Neutrophil (primary cell): ENCODE measurements at regions not wholly inside any gene's neighbourhood (a gene's known extent, or its start where the extent isn't known, plus 50 kb on each side); places are given as distances from the start of the nearest gene placed in this dataset.

Experiments
- H3K27ac ChIP-seq: fragments of 200-600 bp; sonication (generic); 2 replicates; pipeline ENCODE4 v1.5.1; 2016; ENCODE audit warnings: mild to moderate bottlenecking, moderate library complexity
- H3K27me3 ChIP-seq: fragments of 200-600 bp; sonication (generic); 2 replicates; pipeline ENCODE4 v1.6.0; 2016; ENCODE audit warnings: mild to moderate bottlenecking
- H3K36me3 ChIP-seq: fragments of 200-600 bp; sonication (generic); 2 replicates; pipeline ENCODE4 v1.5.1; 2017
- H3K4me1 ChIP-seq, 2 experiments: fragments of 200-600 bp in 1 of 2; sonication (generic) in 1 of 2; 1 replicate in 1 of 2; 2 replicates in 1 of 2; pipeline versions ENCODE4 v1.5.1 to v1.6.1; 2013 to 2016; ENCODE audit warnings: low read depth in 1 of 2, low read length in 1 of 2, mild to moderate bottlenecking in 1 of 2, moderate library complexity in 1 of 2; ENCODE audit not compliant: control insufficient read depth in 1 of 2, insufficient read depth in 1 of 2
- H3K4me3 ChIP-seq, 2 experiments: fragments of 200-600 bp in 1 of 2; sonication (generic) in 1 of 2; 1 replicate in 1 of 2; 2 replicates in 1 of 2; pipeline ENCODE4 v1.5.1; 2013 to 2016; ENCODE audit warnings: low read depth in 1 of 2, low read length in 1 of 2, mild to moderate bottlenecking in 1 of 2, moderate library complexity in 1 of 2
- H3K9me3 ChIP-seq: fragments of 200-600 bp; sonication (generic); 2 replicates; pipeline ENCODE4 v1.5.1; 2016
- TF ChIP-seq, protein P1 (sequence below): fragments of 200-600 bp; sonication (generic); IDR thresholded peaks from 2 replicates; pipeline ENCODE4 v1.5.1; 2016; ENCODE audit warnings: antibody characterized with exemption

DNA sequence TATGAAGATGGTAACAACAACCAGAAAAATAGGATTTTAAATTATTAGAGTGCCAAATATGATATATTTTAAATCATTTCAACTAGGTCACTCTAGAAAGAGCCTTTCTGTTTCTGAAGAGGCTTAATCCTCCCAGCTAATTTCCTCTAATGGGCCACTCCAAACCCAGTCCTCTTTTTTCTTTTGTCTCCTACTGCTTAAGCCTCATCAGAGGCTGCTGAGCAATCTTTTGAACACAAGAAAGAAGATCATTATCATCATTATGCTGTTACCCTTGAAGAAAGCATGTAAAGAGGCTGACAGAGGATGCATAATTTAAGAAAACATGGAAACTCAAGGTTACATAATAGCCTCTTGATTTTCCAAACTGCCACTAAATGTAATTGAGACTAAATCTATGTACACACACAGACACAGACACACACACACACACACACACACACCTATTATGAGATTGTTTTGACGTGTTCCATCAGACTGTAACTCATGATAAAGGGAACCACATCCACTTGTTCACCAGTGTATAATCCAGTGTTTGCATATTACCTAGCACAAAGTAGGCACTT, 519.6 kb downstream of the METTL15 start:
- no peaks in the 10 kb centered on the region for H3K9me3 ChIP-seq
- H3K36me3 ChIP-seq: no peaks in the 10 kb centered on the region
- H3K4me1 ChIP-seq: no peaks in the 10 kb centered on the region
- no peak overlapping the region for H3K27ac ChIP-seq
- H3K27me3 ChIP-seq: no peaks in the 10 kb centered on the region
- TF ChIP-seq, protein P1, sequence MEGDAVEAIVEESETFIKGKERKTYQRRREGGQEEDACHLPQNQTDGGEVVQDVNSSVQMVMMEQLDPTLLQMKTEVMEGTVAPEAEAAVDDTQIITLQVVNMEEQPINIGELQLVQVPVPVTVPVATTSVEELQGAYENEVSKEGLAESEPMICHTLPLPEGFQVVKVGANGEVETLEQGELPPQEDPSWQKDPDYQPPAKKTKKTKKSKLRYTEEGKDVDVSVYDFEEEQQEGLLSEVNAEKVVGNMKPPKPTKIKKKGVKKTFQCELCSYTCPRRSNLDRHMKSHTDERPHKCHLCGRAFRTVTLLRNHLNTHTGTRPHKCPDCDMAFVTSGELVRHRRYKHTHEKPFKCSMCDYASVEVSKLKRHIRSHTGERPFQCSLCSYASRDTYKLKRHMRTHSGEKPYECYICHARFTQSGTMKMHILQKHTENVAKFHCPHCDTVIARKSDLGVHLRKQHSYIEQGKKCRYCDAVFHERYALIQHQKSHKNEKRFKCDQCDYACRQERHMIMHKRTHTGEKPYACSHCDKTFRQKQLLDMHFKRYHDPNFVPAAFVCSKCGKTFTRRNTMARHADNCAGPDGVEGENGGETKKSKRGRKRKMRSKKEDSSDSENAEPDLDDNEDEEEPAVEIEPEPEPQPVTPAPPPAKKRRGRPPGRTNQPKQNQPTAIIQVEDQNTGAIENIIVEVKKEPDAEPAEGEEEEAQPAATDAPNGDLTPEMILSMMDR: no peak
- H3K4me3 ChIP-seq: no peak overlapping the region

DNA sequence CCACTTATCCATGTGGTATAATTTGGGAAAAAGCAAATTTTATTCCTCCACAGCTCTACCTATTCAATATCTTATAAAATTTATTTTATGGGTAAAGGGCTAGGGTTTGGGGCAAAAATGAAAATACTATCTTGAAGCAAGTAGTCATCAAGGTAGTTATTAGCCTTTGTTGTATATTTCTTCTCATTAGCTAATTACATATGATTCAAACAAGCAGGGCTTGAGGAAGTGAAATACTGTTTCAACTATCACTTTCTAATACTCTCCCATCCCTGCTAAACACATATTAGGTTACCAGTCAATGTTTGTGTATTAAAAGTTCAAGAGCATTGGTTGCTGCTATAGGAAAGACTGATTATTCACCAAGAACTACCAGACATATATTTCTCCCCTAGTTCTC, 517.3 kb downstream of the METTL15 start:
- Histone ChIP-seq H3K4me3 (no peak overlapping the region), H3K9me3 (no peaks in the 10 kb centered on the region), H3K4me1 (no peaks in the 10 kb centered on the region), H3K36me3 (no peaks in the 10 kb centered on the region), H3K27me3 (no peaks in the 10 kb centered on the region), H3K27ac (no peak overlapping the region)
- TF ChIP-seq, protein P1: no peak

DNA sequence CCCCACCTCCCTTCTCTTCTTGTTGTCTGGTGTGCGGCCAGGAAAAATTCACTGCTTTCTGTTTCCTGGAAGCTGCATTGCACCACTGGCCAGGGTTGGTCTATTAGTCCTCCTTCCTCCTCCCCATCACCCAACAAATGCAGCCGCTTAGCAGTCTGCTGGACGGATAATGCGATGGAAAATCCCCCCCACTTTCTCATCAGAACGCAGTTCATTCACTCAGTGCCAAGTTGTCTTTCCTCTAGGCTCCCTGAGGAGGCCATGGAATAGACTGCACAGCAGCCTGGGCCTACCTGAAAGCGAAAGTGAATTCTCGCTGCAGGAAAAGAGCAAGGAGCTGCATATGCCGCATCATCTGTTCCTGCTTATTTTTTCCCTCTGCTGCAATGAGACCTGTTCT, 513.6 kb downstream of the METTL15 start:
- H3K27ac ChIP-seq: no peak overlapping the region

DNA sequence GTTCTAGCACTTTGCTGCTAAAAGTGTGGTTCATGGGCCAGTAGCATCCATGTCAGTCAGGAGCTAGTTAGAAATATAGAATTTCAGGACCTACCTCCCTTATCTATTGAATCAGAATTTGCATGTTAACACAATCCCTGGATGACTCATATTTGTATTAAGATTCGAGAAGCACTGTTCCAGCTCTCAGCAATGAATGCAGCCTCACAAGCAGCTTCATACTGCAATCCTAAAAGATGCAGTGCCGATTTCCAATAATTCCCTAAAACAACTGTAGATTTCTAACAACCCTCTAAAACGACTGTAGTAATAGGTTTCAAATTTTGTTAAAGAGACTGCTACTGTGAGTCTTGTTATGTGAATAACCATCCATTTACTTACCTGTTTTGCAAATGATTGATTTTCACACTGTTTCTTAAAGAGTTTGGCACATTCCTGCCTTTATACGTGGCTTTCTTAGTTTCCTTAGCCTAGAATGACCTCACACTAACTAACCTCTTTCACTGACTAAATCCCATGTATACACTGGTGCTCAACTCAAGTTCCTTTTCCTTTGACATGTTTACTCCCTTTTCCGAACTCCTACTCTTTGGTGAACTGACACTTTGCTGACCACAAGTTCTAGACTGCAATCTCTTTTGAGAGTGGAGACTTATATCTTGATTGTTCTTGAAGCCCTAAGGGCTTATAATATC, 511.8 kb downstream of the METTL15 start:
- Histone ChIP-seq H3K4me1 (no peaks in the 10 kb centered on the region), H3K4me3 (no peak overlapping the region), H3K36me3 (no peaks in the 10 kb centered on the region), H3K9me3 (no peaks in the 10 kb centered on the region), H3K27me3 (no peaks in the 10 kb centered on the region), H3K27ac (no peak overlapping the region)
- TF ChIP-seq, protein P1: no peak

More for the DNA sequence above, 513.6 kb downstream of the METTL15 start:
- Histone ChIP-seq H3K4me1 (no peaks in the 10 kb centered on the region), H3K36me3 (no peaks in the 10 kb centered on the region), H3K4me3 (no peak overlapping the region), H3K27me3 (no peaks in the 10 kb centered on the region), H3K9me3 (no peaks in the 10 kb centered on the region)
- TF ChIP-seq, protein P1: no peak

DNA sequence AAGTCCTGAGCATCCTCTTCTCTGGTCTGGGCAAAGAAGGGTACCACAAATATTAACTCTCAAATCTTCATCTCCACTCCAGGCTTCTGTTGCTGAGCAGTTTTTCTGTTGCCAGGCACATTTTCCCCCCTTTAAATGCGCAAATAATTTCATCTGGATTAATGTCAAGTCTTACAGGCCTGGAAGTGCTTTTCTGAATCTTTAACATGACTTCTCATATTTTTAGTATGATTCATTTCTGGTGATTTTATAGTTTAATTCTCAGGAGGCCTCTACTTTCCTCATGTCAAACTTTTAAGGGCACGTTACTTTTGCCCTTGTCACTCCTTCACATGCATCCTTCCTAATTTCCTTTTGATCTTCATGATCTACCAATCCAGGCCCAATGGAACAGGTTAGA, 510.2 kb downstream of the METTL15 start:
- H3K9me3 ChIP-seq: no peaks in the 10 kb centered on the region
- no peak overlapping the region for H3K27ac ChIP-seq
- H3K27me3 ChIP-seq: no peaks in the 10 kb centered on the region
- no peaks in the 10 kb centered on the region for H3K36me3 ChIP-seq
- H3K4me1 ChIP-seq: no peaks in the 10 kb centered on the region
- no peak overlapping the region for H3K4me3 ChIP-seq
- TF ChIP-seq, protein P1: no peak
